Epithelial cell of proximal tubule (primary cell): ENCODE measurements at regions not wholly inside any gene's neighbourhood (a gene's known extent, or its start where the extent isn't known, plus 50 kb on each side); places are given as distances from the start of the nearest gene placed in this dataset.
"Not testable (repeated sequence)": the region's sequence is repeated elsewhere in the genome, so short reads cannot be mapped to it uniquely, and the experiment has no call there.

Source experiments
- DNase-seq: peaks from one replicate; pipeline ENCODE4 v3.0.0-alpha.2; 2011; ENCODE audit warnings: low read depth
- H3K4me3 ChIP-seq: 2 replicates; pipeline ENCODE4 v1.5.1; 2011; ENCODE audit warnings: low read depth, mild to moderate bottlenecking, low read length
- TF ChIP-seq, protein P1 (sequence below): conservative IDR thresholded peaks from 2 replicates; pipeline ENCODE4 v1.5.1; 2012; ENCODE audit warnings: low read depth, mild to moderate bottlenecking, low read length

DNA sequence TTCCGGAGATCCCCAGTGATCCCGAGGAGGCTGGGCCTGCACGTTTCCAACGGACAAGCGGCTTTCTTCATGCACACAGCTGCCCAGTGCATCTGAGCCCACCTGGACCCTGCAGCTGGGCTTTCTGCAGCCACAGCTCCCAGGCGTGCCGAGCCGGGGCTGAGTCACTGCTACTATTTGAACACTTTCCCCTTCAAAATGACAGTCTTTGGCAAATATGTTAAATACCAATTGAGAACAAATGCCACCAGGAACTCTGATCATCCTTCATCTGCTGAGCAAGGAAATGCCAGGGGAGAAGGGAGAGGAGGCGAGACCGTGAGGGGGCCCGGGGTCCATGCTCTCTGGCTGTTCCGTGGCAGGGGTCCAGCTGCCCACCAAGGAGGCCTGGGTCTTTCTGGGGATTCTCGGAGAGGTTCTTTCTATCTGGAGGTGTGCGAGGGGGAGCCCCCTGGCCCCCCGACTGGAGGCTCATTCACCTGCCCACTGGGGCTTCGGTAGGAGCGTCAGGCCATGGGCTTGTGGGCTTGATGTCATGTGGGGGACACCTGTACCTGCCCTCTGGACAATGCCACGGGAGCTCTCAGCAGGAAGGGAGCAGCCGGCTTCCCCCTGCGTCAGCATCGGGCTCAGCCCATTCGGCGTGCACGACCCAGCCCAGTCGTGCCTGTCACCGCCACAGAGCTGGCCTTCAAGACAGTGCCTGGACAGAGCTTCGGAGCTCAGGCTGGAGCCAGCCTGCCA is 159.6 kb downstream of the CTTN start:
- no peak overlapping the region for H3K4me3 ChIP-seq
- TF ChIP-seq, protein P1, sequence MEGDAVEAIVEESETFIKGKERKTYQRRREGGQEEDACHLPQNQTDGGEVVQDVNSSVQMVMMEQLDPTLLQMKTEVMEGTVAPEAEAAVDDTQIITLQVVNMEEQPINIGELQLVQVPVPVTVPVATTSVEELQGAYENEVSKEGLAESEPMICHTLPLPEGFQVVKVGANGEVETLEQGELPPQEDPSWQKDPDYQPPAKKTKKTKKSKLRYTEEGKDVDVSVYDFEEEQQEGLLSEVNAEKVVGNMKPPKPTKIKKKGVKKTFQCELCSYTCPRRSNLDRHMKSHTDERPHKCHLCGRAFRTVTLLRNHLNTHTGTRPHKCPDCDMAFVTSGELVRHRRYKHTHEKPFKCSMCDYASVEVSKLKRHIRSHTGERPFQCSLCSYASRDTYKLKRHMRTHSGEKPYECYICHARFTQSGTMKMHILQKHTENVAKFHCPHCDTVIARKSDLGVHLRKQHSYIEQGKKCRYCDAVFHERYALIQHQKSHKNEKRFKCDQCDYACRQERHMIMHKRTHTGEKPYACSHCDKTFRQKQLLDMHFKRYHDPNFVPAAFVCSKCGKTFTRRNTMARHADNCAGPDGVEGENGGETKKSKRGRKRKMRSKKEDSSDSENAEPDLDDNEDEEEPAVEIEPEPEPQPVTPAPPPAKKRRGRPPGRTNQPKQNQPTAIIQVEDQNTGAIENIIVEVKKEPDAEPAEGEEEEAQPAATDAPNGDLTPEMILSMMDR, result no peak
- DNase-seq, result no peak

DNA sequence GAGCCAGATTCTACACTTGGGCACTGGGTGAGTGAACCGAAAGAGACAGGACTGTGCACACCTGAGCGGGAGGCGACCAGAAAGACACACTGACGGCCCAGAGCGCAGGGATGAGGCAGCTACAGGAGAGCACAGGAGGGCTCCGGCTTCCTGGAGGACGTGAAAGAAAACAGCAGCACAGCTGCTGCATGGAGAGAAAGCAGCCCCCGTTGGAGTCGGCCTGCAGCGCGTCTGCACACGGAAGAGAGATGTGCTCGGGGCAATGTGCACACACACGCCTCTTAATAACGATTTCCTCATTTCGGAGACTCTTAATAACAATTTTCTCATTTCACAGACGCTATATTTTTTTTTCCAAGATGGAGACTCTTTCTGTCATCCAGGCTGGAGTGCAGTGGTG is 160.4 kb downstream of the CTTN start:
- TF ChIP-seq, protein P1, result no peak
- H3K4me3 ChIP-seq, result no peak overlapping the region
- no peak for DNase-seq

DNA sequence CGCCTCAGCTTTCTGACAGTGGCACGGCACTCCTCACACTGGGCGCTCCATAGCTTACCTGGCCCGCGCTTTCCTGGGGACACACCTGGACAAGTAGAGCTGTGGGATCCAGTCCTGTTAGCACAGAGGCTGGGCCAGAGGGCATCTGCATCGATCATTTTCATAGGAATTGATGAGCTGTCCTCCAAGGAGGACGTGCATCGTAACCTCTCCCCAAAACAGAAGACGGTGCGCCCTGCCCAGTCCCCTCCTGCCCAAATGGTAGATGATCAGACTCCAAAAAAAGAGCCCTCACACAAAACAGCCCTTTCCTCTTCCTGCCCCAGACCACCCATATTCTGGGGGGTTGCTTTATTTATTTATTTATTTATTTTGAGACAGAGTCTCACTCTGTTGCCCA is 161.2 kb downstream of the CTTN start:
- no peak for DNase-seq
- no peak overlapping the region for H3K4me3 ChIP-seq
- TF ChIP-seq, protein P1, result no peak

DNA sequence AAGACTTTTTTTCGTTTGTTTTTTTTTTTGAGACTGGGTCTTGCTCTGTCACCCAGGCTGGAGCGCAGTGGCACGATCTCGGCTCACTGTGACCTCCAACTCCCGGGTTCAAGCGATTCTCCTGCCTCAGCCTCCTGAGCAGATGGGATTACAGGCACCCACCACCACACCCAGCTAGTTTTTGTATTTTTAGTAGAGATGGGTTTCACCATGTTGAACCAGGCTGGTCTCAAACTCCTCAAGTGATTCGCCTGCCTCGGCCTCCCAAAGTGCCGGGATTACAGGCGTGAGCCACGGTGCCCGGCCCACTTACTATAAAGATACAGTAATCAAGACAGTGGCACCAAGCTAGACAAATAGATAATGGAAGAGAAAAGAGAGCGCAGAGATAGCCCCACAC is 162.3 kb downstream of the CTTN start:
- not testable (repeated sequence) for DNase-seq, H3K4me3 ChIP-seq

DNA sequence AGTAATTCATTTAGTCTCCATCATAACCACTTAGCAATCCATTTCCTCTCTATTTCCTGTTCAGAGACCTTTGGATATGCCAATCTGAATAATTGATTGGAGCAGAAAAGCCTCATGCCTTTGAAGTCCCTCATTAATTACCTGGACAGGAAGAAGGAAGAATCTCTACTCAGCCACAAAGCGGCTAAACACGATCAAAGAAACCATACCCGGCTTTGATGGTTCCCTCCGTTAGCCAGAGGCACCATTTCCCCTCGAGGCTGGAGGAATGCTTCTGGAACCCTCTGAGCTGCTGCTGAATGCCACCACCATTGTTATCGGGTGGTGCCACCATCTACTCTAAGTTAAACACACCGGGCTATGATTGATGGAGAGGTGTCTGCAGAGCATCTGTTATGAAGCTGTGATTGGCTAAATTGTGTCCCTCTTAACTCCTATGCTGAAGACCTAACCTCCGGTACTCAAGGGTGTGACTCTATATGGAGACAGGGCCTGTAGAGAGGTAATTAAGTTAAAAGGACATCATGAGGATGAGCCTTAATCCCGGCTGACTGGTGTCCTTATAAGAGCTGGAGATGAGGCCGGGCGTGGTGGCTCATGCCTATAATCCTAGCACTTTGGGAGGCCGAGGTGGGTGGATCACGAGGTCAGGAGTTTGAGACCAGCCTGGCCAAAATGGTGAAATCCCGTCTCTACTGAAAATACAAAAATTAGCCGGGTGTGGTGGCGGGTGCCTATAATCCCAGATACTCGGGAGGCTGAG is 168.6 kb downstream of the CTTN start:
- no peak for DNase-seq
- TF ChIP-seq, protein P1, result no peak
- no peak overlapping the region for H3K4me3 ChIP-seq

DNA sequence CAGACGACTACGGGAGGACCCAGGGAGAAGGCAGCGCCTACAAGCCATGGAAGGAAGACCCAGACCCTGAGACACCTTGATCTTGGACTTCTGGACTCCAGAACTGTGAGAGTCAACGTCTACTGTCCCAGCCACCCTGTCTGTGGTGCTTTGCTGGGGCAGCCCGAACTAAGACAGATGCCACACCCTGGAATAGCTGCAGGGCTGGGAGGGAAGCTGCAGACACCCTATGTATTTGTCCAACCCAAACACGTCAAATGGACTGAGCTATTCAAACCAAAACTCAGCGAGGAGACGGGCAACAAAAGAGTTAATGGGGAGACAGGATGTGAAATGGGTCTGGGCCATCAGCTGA is 169.3 kb downstream of the CTTN start:
- no peak overlapping the region for H3K4me3 ChIP-seq
- TF ChIP-seq, protein P1, result no peak
- DNase-seq, result no peak

DNA sequence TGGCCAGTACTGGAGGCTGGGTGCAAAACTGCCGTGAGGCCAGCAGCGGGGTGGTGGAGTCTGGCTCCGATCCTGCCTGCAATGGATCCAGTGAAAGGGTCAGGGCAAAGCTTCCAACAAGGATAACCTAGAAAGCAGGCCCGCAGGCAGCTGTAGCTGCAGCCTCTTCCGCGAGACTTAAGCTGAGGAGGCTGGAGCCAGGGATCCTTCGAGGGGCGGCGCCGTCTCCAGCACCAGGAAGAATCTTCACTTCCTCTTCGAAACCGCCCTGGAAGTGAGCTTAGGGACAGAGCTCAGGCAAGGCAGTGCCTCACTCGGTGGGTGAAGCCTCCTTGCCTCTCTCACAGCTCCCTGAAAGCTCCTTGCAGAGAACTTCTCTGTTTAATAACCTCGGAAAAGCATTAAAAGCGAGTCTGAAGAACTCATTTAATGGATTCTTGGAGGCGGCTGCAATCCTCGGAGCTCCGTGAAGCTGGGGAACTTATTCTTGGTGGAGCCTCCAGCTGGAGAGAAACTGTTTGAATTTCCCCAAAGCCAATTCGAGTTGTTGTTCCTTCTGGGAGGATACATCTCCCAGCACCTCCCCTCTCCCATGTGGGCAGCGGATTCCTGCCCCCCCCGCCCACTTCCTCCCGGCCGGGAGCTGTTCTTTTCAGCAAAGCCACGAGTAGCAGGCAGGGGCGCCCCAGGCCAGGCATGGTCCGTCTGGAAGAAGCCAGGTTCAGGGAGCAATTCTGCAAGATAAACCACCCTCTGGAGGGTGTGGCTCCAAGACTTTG is 169.9 kb downstream of the CTTN start:
- no peak for DNase-seq
- no peak overlapping the region for H3K4me3 ChIP-seq
- TF ChIP-seq, protein P1, result no peak
